Neural cell (in vitro differentiated cells): ENCODE measurements at regions not wholly inside any gene's neighbourhood (a gene's known extent, or its start where the extent isn't known, plus 50 kb on each side); places are given as distances from the start of the nearest gene placed in this dataset.

Source experiments
- H2AFZ ChIP-seq: fragments of 200-600, 300-800 bp; sonication (generic), shearing (Covaris generic); 2 replicates; pipeline ENCODE4 v1.6.0; 2014; ENCODE audit warnings: low read depth, mild to moderate bottlenecking, antibody characterized with exemption, low read length, moderate library complexity
- H3F3A ChIP-seq: fragments of 200-600 bp; shearing (Covaris generic); 2 replicates; pipeline ENCODE4 v1.6.1; 2016; ENCODE audit warnings: mild to moderate bottlenecking, moderate library complexity, mixed read lengths, antibody characterized with exemption, low read length; ENCODE audit not compliant: insufficient read depth, poor library complexity, severe bottlenecking
- H3K27ac ChIP-seq: fragments of 200-600, 300-800 bp; sonication (generic), shearing (Covaris generic); 2 replicates; pipeline ENCODE4 v1.5.1; 2014; ENCODE audit warnings: mild to moderate bottlenecking, low read length, moderate library complexity
- H3K27me3 ChIP-seq: fragments of 300-800, 200-600 bp; sonication (generic), shearing (Covaris generic); 2 replicates; pipeline ENCODE4 v1.6.0; 2014; ENCODE audit warnings: mild to moderate bottlenecking, low read depth, low read length, moderate library complexity; ENCODE audit not compliant: insufficient read depth
- H3K36me3 ChIP-seq: fragments of 300-800, 200-600 bp; sonication (generic), shearing (Covaris generic); 2 replicates; pipeline ENCODE4 v1.5.1; 2014; ENCODE audit warnings: mild to moderate bottlenecking, antibody characterized with exemption, low read length, moderate library complexity; ENCODE audit not compliant: insufficient read depth
- H3K4me2 ChIP-seq: fragments of 300-800, 200-600 bp; sonication (generic), shearing (Covaris generic); 2 replicates; pipeline ENCODE4 v1.6.0; 2014; ENCODE audit warnings: mild to moderate bottlenecking, low read length
- H3K4me3 ChIP-seq: fragments of 300-800, 200-600 bp; sonication (generic), shearing (Covaris generic); 2 replicates; pipeline ENCODE4 v1.5.1; 2014; ENCODE audit warnings: mild to moderate bottlenecking, low read length, moderate library complexity
- H3K79me2 ChIP-seq: fragments of 200-600 bp; shearing (Covaris generic); replicated peaks from 2 replicates; pipeline ENCODE4 v1.6.0; 2014; ENCODE audit warnings: mild to moderate bottlenecking, low read length, moderate library complexity; ENCODE audit not compliant: insufficient read depth
- H3K9ac ChIP-seq: fragments of 300-800, 200-600 bp; sonication (generic), shearing (Covaris generic); 2 replicates; pipeline ENCODE4 v1.6.1; 2016; ENCODE audit warnings: mild to moderate bottlenecking, low read length, mixed read lengths
- H3K9me2 ChIP-seq: fragments of 200-600 bp; shearing (Covaris generic); 2 replicates; pipeline ENCODE4 v1.6.1; 2016; ENCODE audit warnings: mild to moderate bottlenecking, low read length, mixed read lengths; ENCODE audit not compliant: insufficient read depth
- H3K9me3 ChIP-seq: fragments of 200-600, 300-800 bp; sonication (generic), shearing (Covaris generic); 2 replicates; pipeline ENCODE4 v1.6.1; 2016; ENCODE audit warnings: mild to moderate bottlenecking, mixed run types, low read length, moderate library complexity, mixed read lengths
- H4K20me1 ChIP-seq: fragments of 200-600 bp; shearing (Covaris generic); 2 replicates; pipeline ENCODE4 v1.6.1; 2016; ENCODE audit warnings: mild to moderate bottlenecking, mixed run types; ENCODE audit not compliant: insufficient read depth
- EP300 ChIP-seq: fragments of 450-650 bp; conservative IDR thresholded peaks from 2 replicates; pipeline ENCODE4 v1.6.1; 2014; ENCODE audit warnings: antibody characterized with exemption, mild to moderate bottlenecking, moderate library complexity; ENCODE audit not compliant: poor library complexity, severe bottlenecking
- EZH2 ChIP-seq: fragments of 200-600, 300-800 bp; shearing (Covaris generic), sonication (generic); IDR thresholded peaks from 2 replicates; pipeline ENCODE4 v1.6.1; 2014; ENCODE audit warnings: antibody characterized with exemption, low read length, borderline replicate concordance, mild to moderate bottlenecking; ENCODE audit not compliant: insufficient read depth, poor library complexity, severe bottlenecking
- MXI1 ChIP-seq: fragments of 450-650 bp; conservative IDR thresholded peaks from 2 replicates; pipeline ENCODE4 v1.6.1; 2014; ENCODE audit warnings: antibody characterized with exemption, mild to moderate bottlenecking; ENCODE audit not compliant: poor library complexity, severe bottlenecking
- POLR2AphosphoS5 ChIP-seq: IDR thresholded peaks from 2 replicates; pipeline ENCODE4 v1.6.1; 2012
- RAD21 ChIP-seq: fragments of 450-650 bp; conservative IDR thresholded peaks from 2 replicates; pipeline ENCODE4 v1.6.1; 2014; ENCODE audit warnings: antibody characterized with exemption, mild to moderate bottlenecking, moderate library complexity
- SMC3 ChIP-seq: fragments of 450-650 bp; conservative IDR thresholded peaks from 2 replicates; pipeline ENCODE4 v1.6.1; 2014; ENCODE audit warnings: antibody characterized with exemption, mild to moderate bottlenecking, moderate library complexity; ENCODE audit not compliant: poor library complexity
- TAF1 ChIP-seq: IDR thresholded peaks from 2 replicates; pipeline ENCODE4 v1.6.1; 2012; ENCODE audit warnings: low read depth
- TF ChIP-seq, protein P1 (sequence below): fragments of 450-650 bp; IDR thresholded peaks from 2 replicates; pipeline ENCODE4 v1.5.1; 2014; ENCODE audit warnings: antibody characterized with exemption, mild to moderate bottlenecking, moderate library complexity; ENCODE audit not compliant: poor library complexity, severe bottlenecking
- TF ChIP-seq, protein P2 (sequence below): IDR thresholded peaks from 2 replicates; pipeline ENCODE4 v1.6.1; 2012; ENCODE audit warnings: borderline replicate concordance

DNA sequence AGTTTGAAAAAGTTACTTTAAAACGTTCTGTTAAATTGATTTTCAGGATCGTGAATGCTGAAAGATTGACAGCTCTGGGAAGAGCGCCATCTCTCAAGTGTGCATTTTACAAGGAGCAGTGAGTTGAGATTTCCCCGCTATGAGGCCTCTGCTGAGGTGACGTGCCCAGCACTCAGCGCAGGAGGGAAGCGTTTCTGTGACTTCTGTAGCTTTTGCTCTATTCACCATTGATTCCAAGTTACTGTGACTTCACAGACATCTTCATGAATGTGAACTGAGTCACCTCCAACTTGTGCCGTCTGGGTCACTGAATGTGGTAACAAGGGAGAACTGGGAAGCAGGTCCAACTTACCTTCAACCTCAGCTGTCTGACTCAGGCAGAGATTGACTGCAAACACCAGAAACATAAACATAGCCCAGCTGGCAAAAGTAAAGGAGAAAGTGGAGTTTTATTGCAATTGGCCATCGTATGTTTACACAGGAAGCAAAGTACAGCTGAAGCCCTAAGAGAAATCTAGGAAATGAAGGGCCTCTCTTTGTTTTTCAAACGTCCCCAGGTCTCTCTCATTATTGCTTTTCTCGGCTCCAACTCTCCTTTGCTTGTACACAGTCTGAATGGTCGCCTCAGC lies 428.8 kb upstream of the CLINT1 start:
- H3K4me3 ChIP-seq = no peak overlapping the region
- TF ChIP-seq MXI1 (no peak), EZH2 (no peak), SMC3 (no peak), POLR2AphosphoS5 (no peak), EP300 (no peak), RAD21 (no peak), TAF1 (no peak)
- TF ChIP-seq, protein P1, sequence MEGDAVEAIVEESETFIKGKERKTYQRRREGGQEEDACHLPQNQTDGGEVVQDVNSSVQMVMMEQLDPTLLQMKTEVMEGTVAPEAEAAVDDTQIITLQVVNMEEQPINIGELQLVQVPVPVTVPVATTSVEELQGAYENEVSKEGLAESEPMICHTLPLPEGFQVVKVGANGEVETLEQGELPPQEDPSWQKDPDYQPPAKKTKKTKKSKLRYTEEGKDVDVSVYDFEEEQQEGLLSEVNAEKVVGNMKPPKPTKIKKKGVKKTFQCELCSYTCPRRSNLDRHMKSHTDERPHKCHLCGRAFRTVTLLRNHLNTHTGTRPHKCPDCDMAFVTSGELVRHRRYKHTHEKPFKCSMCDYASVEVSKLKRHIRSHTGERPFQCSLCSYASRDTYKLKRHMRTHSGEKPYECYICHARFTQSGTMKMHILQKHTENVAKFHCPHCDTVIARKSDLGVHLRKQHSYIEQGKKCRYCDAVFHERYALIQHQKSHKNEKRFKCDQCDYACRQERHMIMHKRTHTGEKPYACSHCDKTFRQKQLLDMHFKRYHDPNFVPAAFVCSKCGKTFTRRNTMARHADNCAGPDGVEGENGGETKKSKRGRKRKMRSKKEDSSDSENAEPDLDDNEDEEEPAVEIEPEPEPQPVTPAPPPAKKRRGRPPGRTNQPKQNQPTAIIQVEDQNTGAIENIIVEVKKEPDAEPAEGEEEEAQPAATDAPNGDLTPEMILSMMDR = no peak
- TF ChIP-seq, protein P2, sequence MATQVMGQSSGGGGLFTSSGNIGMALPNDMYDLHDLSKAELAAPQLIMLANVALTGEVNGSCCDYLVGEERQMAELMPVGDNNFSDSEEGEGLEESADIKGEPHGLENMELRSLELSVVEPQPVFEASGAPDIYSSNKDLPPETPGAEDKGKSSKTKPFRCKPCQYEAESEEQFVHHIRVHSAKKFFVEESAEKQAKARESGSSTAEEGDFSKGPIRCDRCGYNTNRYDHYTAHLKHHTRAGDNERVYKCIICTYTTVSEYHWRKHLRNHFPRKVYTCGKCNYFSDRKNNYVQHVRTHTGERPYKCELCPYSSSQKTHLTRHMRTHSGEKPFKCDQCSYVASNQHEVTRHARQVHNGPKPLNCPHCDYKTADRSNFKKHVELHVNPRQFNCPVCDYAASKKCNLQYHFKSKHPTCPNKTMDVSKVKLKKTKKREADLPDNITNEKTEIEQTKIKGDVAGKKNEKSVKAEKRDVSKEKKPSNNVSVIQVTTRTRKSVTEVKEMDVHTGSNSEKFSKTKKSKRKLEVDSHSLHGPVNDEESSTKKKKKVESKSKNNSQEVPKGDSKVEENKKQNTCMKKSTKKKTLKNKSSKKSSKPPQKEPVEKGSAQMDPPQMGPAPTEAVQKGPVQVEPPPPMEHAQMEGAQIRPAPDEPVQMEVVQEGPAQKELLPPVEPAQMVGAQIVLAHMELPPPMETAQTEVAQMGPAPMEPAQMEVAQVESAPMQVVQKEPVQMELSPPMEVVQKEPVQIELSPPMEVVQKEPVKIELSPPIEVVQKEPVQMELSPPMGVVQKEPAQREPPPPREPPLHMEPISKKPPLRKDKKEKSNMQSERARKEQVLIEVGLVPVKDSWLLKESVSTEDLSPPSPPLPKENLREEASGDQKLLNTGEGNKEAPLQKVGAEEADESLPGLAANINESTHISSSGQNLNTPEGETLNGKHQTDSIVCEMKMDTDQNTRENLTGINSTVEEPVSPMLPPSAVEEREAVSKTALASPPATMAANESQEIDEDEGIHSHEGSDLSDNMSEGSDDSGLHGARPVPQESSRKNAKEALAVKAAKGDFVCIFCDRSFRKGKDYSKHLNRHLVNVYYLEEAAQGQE = no peak
- H3K27ac ChIP-seq = no peak overlapping the region
- no peaks in the 10 kb centered on the region for H3K9me2 ChIP-seq
- H3K9me3 ChIP-seq = no peaks in the 10 kb centered on the region
- H2AFZ ChIP-seq = no peak overlapping the region
- H4K20me1 ChIP-seq = no peaks in the 10 kb centered on the region
- H3K79me2 ChIP-seq = no peaks in the 10 kb centered on the region
- H3K4me2 ChIP-seq = no peak overlapping the region
- no peaks in the 10 kb centered on the region for H3K27me3 ChIP-seq
- H3F3A ChIP-seq = no peaks in the 10 kb centered on the region
- no peaks in the 10 kb centered on the region for H3K36me3 ChIP-seq
- H3K9ac ChIP-seq = no peak overlapping the region

DNA sequence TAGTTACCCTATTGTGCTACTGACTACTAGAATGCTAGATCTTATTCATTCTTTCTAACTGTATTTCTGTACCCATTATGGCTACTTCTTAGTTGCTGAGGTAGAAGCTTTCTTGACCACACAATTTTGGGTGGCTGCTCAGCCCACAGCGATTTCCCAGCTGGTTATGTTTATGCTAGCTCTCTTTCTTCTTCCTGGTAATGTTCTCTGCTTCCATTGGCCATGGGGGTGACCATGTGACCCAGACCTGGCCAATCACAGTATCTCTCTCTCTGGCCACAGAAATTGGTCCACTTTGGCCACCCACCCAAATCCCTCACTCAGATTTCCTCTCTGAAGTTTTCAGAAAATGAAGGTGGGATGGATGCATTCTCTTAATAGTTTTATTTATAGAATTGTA lies 427.9 kb upstream of the CLINT1 start:
- no peak overlapping the region for H2AFZ ChIP-seq
- no peaks in the 10 kb centered on the region for H3K79me2 ChIP-seq
- H4K20me1 ChIP-seq = no peaks in the 10 kb centered on the region
- no peaks in the 10 kb centered on the region for H3F3A ChIP-seq
- no peaks in the 10 kb centered on the region for H3K9me2 ChIP-seq
- H3K36me3 ChIP-seq = no peaks in the 10 kb centered on the region
- H3K4me3 ChIP-seq = no peak overlapping the region
- H3K9ac ChIP-seq = no peak overlapping the region
- H3K27ac ChIP-seq = no peak overlapping the region
- H3K27me3 ChIP-seq = no peaks in the 10 kb centered on the region
- no peak for TF ChIP-seq POLR2AphosphoS5
- no peak for TF ChIP-seq TAF1
- TF ChIP-seq EP300 = no peak
- TF ChIP-seq, protein P2 = no peak
- TF ChIP-seq SMC3 = no peak
- no peak for TF ChIP-seq MXI1
- no peak overlapping the region for H3K4me2 ChIP-seq
- H3K9me3 ChIP-seq = no peaks in the 10 kb centered on the region
